ENCODE measurements at regions not wholly inside any gene's neighbourhood (a gene's known extent, or its start where the extent isn't known, plus 50 kb on each side); places are given as distances from the start of the nearest gene placed in this dataset.

DNA sequence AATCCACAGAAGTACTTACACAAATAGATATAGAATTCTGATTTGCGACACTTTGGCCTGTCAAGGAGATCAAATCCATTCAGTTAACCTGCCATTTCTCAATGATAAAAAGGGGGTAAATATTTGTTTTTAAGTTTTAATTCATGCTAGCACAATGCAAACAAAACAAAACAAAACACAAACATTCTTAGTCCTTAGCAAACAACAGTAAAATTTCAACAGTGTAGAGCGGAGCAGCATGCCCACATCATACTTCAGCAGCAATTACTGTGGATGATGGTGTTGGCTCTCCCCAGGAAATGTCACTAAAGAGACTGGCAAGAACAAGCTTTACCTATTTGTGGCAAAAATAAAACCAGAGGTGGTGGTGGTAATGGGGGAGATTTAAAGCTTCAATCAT lies 625.2 kb upstream of the PCDH20 start:
- no peak overlapping the region for H3K4ac ChIP-seq (ENCODE audit: low read depth, low read length)
- no peak overlapping the region for H2AFZ ChIP-seq (ENCODE audit: low read length)
- H3T11ph ChIP-seq (ENCODE audit: low read length) = no peak overlapping the region
- Mint-ChIP-seq H3K4me1 (no peaks in the 10 kb centered on the region), H3K27me3 (ENCODE audit: low read depth) (no peaks in the 10 kb centered on the region), H3K27ac (no peak overlapping the region), H3K36me3 (ENCODE audit: insufficient read depth in 1 of 3, low read depth in 3 of 3) (no peaks in the 10 kb centered on the region), H3K9me3 (peaks cover 0 to 2% of the 10 kb centered on the region in 2 experiments; a peak in 2 of 5 replicates), H3K4me3 (no peak overlapping the region)
- no peak overlapping the region for H2BK120ac ChIP-seq (ENCODE audit: low read depth, low read length, poor library complexity, severe bottlenecking)
- no peak overlapping the region for H3K18ac ChIP-seq (ENCODE audit: insufficient read length, low read depth, low read length)
- no peaks in the 10 kb centered on the region for H4K20me1 ChIP-seq (ENCODE audit: control insufficient read depth, insufficient read depth, insufficient read length)
- H4K8ac ChIP-seq (replicated peaks; ENCODE audit: insufficient read length, low read depth, low read length) = no peak overlapping the region
- DNase-seq = no peak
- no peaks in the 10 kb centered on the region for H3K23me2 ChIP-seq (ENCODE audit: insufficient read length, low read depth, low read length, poor library complexity, severe bottlenecking)
- H2BK15ac ChIP-seq (ENCODE audit: low read depth, low read length) = no peak overlapping the region
- H2BK12ac ChIP-seq (ENCODE audit: insufficient read length, low read depth, low read length) = no peak overlapping the region
- H3K23ac ChIP-seq (ENCODE audit: insufficient read length, low read depth, low read length) = no peak overlapping the region
- no peaks in the 10 kb centered on the region for H3K9me3 ChIP-seq (ENCODE audit: control insufficient read depth, low read depth, low read length)
- H3K79me1 ChIP-seq (ENCODE audit: insufficient read depth, low read depth, low read length, poor library complexity, severe bottlenecking) = no peaks in the 10 kb centered on the region
- H3K27ac ChIP-seq (ENCODE audit: insufficient read length, low read depth, low read length) = no peak overlapping the region
- no peaks in the 10 kb centered on the region for H3K27me3 ChIP-seq (ENCODE audit: insufficient read depth, low read length)
- no peaks in the 10 kb centered on the region for H3K4me1 ChIP-seq (ENCODE audit: insufficient read depth, low read length)
- no peak overlapping the region for H2BK5ac ChIP-seq (ENCODE audit: insufficient read length, low read length)
- H3K9ac ChIP-seq (ENCODE audit: extremely low read depth, insufficient read length, low read length) = no peak overlapping the region
- H4K91ac ChIP-seq (ENCODE audit: insufficient read length, low read depth, low read length) = no peak overlapping the region
- H2AK5ac ChIP-seq (ENCODE audit: insufficient read length, low read length) = no peak overlapping the region
- H4K5ac ChIP-seq (ENCODE audit: insufficient read length, low read depth, low read length) = no peak overlapping the region
- no peak overlapping the region for H3K4me2 ChIP-seq (ENCODE audit: insufficient read depth, insufficient read length, low read length)
- no peak overlapping the region for H3K56ac ChIP-seq (ENCODE audit: insufficient read length, low read depth, low read length)
- no peak overlapping the region for H3K14ac ChIP-seq (ENCODE audit: insufficient read depth, low read length)
- H3K79me2 ChIP-seq (ENCODE audit: insufficient read depth, low read length) = no peaks in the 10 kb centered on the region
- TF ChIP-seq, protein P1, sequence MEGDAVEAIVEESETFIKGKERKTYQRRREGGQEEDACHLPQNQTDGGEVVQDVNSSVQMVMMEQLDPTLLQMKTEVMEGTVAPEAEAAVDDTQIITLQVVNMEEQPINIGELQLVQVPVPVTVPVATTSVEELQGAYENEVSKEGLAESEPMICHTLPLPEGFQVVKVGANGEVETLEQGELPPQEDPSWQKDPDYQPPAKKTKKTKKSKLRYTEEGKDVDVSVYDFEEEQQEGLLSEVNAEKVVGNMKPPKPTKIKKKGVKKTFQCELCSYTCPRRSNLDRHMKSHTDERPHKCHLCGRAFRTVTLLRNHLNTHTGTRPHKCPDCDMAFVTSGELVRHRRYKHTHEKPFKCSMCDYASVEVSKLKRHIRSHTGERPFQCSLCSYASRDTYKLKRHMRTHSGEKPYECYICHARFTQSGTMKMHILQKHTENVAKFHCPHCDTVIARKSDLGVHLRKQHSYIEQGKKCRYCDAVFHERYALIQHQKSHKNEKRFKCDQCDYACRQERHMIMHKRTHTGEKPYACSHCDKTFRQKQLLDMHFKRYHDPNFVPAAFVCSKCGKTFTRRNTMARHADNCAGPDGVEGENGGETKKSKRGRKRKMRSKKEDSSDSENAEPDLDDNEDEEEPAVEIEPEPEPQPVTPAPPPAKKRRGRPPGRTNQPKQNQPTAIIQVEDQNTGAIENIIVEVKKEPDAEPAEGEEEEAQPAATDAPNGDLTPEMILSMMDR (conservative IDR thresholded peaks at IDR 0.05) = no peak
- no CpG with 5 or more reads among the region's 2 CpGs for WGBS (ENCODE audit: extremely low coverage, insufficient read length, low lambda C conversion rate)
- H2BK20ac ChIP-seq (ENCODE audit: low read depth, low read length, poor library complexity, severe bottlenecking) = no peak overlapping the region
